HepG2 (cell line): ENCODE measurements at regions not wholly inside any gene's neighbourhood (a gene's known extent, or its start where the extent isn't known, plus 50 kb on each side); places are given as distances from the start of the nearest gene placed in this dataset.

Source experiments
- ATAC-seq: fragments of 200-7000 bp; cut with Tn5 transposase; 3 replicates; pipeline ENCODE4 v1.9.1; 2020; ENCODE audit warnings: mild to moderate bottlenecking, moderate library complexity
- BruUV-seq: library from RNA; stranded (reverse); fragments of 400-500 nt; replicated peaks from 2 replicates; lab custom pipeline; 2021; lab: Mats Ljungman, UMichigan
- CTCF ChIA-PET: fragments of 300-600 bp; formaldehyde crosslinking; extraction: SDS; loops from one replicate; lab custom pipeline; 2021; ENCODE audit warnings: low total read pairs, inconsistent platforms, low intra/inter-chr PET ratio; lab: Yijun Ruan, JAX
- POLR2A ChIA-PET: fragments of 350-600 bp; sonication (Branson Sonifier 250); formaldehyde crosslinking; loops from one replicate; lab custom pipeline; 2020; ENCODE audit warnings: antibody characterized with exemption, inconsistent platforms; lab: Yijun Ruan, JAX
- DNase-seq: peaks from one replicate; pipeline ENCODE4 v3.0.0-alpha.2; 2015; ENCODE audit warnings: low spot score
- FAIRE-seq: peaks from 3 replicates; lab custom pipeline; 2011; peaks lifted over from hg19 to GRCh38; lab: Jason Lieb, UNC
- H2AFZ ChIP-seq: one replicate; pipeline ENCODE4 v1.6.1; 2011; ENCODE audit warnings: low read length, inconsistent platforms
- H3K27ac ChIP-seq: fragments of 300-600 bp; 3 replicates; pipeline ENCODE4 v1.8.0; 2011; ENCODE audit warnings: mixed run types, mild to moderate bottlenecking, mixed read lengths, low read length, inconsistent platforms; ENCODE audit not compliant: insufficient read depth; ENCODE audit errors: extremely low read length
- H3K27me3 ChIP-seq, 2 experiments: fragments of 200-600 bp in 1 of 2; 2 replicates in 1 of 2; 3 replicates in 1 of 2; pipeline versions ENCODE4 v1.6.0 to v1.8.0; 2011; ENCODE audit warnings: low read length in 2 of 2, mild to moderate bottlenecking in 2 of 2, moderate library complexity in 2 of 2, inconsistent platforms in 1 of 2; ENCODE audit not compliant: insufficient read depth in 2 of 2, control insufficient read depth in 1 of 2
- H3K36me3 ChIP-seq, 2 experiments: fragments of 200-600 bp in 1 of 2; replicated peaks in 1 of 2; 2 replicates in 1 of 2; 3 replicates in 1 of 2; pipeline versions ENCODE4 v1.5.1 to v1.8.0; 2011; ENCODE audit warnings: low read length in 2 of 2, inconsistent platforms in 1 of 2; ENCODE audit not compliant: insufficient read depth in 2 of 2, control insufficient read depth in 1 of 2
- H3K4me1 ChIP-seq: 2 replicates; pipeline ENCODE4 v1.5.1; 2012; ENCODE audit warnings: low read length, inconsistent platforms; ENCODE audit not compliant: insufficient read depth
- H3K4me2 ChIP-seq: 2 replicates; pipeline ENCODE4 v1.6.0; 2011; ENCODE audit warnings: low read depth, low read length, inconsistent platforms
- H3K4me3 ChIP-seq, 3 experiments: fragments of 200-600 bp in 1 of 3; sonication (generic), shearing (Covaris generic) in 1 of 3; replicated peaks in 1 of 3; 2 replicates each; pipeline ENCODE4 v1.5.1; 2011 to 2016; ENCODE audit warnings: low read length in 3 of 3, inconsistent platforms in 2 of 3, low read depth in 2 of 3, mild to moderate bottlenecking in 2 of 3, control low read depth in 1 of 3, mixed read lengths in 1 of 3; ENCODE audit not compliant: insufficient read depth in 1 of 3
- H3K79me2 ChIP-seq: one replicate; pipeline ENCODE4 v1.6.1; 2011; ENCODE audit warnings: low read length, inconsistent platforms; ENCODE audit not compliant: insufficient read depth
- H3K9ac ChIP-seq: 2 replicates; pipeline ENCODE4 v1.6.0; 2011; ENCODE audit warnings: mild to moderate bottlenecking, low read depth, low read length, inconsistent platforms; ENCODE audit not compliant: insufficient read depth
- H3K9me3 ChIP-seq: 2 replicates; pipeline ENCODE4 v1.5.1; 2012; ENCODE audit warnings: mild to moderate bottlenecking, low read length
- H4K20me1 ChIP-seq: 2 replicates; pipeline ENCODE4 v1.6.0; 2011; ENCODE audit warnings: inconsistent platforms, mild to moderate bottlenecking, low read length, moderate library complexity; ENCODE audit not compliant: insufficient read depth
- FOXO4 ChIP-seq: sonication (generic); formaldehyde crosslinking; conservative IDR thresholded peaks from 2 replicates; pipeline ENCODE4 v1.8.1; 2023; ENCODE audit warnings: missing genetic modification reagents
- GMEB2 ChIP-seq: IDR thresholded peaks from 2 replicates; pipeline ENCODE4 v1.6.1; 2016; ENCODE audit warnings: missing biosample characterization, missing genetic modification reagents, low read depth
- HOXD1 ChIP-seq: sonication (generic); formaldehyde crosslinking; IDR thresholded peaks from 2 replicates; pipeline ENCODE4 v1.5.0; 2020; ENCODE audit warnings: missing genetic modification reagents
- IKZF4 ChIP-seq: sonication (generic); formaldehyde crosslinking; IDR thresholded peaks from 2 replicates; pipeline ENCODE4 v1.5.1; 2020; ENCODE audit warnings: borderline replicate concordance, mild to moderate bottlenecking, low read depth, missing genetic modification reagents; ENCODE audit errors: not compliant biosample characterization
- MTF1 ChIP-seq: sonication (generic); formaldehyde crosslinking; IDR thresholded peaks from 2 replicates; pipeline ENCODE4 v1.5.0; 2020; ENCODE audit warnings: missing genetic modification reagents
- PAF1 ChIP-seq: IDR thresholded peaks from 2 replicates; pipeline ENCODE4 v1.6.1; 2016; ENCODE audit warnings: missing genetic modification reagents, missing compliant biosample characterization
- ZBTB20 ChIP-seq: sonication (generic); formaldehyde crosslinking; IDR thresholded peaks from 2 replicates; pipeline ENCODE4 v1.8.1; 2023; ENCODE audit warnings: missing genetic modification reagents, low read depth, mild to moderate bottlenecking, borderline replicate concordance
- ZBTB42 ChIP-seq: sonication (generic); formaldehyde crosslinking; IDR thresholded peaks from 2 replicates; pipeline ENCODE4 v1.5.0; 2020; ENCODE audit warnings: mild to moderate bottlenecking, missing genetic modification reagents
- ZNF138 ChIP-seq: sonication (generic); formaldehyde crosslinking; IDR thresholded peaks from 2 replicates; pipeline ENCODE4 v1.5.0; 2020; ENCODE audit warnings: mild to moderate bottlenecking, low read depth, missing genetic modification reagents
- ZNF383 ChIP-seq: sonication (generic); formaldehyde crosslinking; IDR thresholded peaks from 2 replicates; pipeline ENCODE4 v1.4.0; 2020; ENCODE audit warnings: missing genetic modification reagents, mild to moderate bottlenecking, borderline replicate concordance
- ZNF547 ChIP-seq: sonication (generic); formaldehyde crosslinking; IDR thresholded peaks from 2 replicates; pipeline ENCODE4 v1.5.1; 2020; ENCODE audit warnings: mild to moderate bottlenecking, missing genetic modification reagents
- ZNF567 ChIP-seq: sonication (generic); formaldehyde crosslinking; IDR thresholded peaks from 2 replicates; pipeline ENCODE4 v1.8.1; 2023; ENCODE audit warnings: mild to moderate bottlenecking, missing genetic modification reagents, borderline replicate concordance
- ZNF710 ChIP-seq: sonication (generic); formaldehyde crosslinking; IDR thresholded peaks from 2 replicates; pipeline ENCODE4 v1.5.0; 2020; ENCODE audit warnings: mild to moderate bottlenecking, missing genetic modification reagents, borderline replicate concordance
- ZNF749 ChIP-seq: sonication (generic); formaldehyde crosslinking; IDR thresholded peaks from 2 replicates; pipeline ENCODE4 v1.8.0; 2022; ENCODE audit warnings: mild to moderate bottlenecking, missing genetic modification reagents, moderate library complexity, borderline replicate concordance
- ZNF772 ChIP-seq: sonication (generic); formaldehyde crosslinking; IDR thresholded peaks from 2 replicates; pipeline ENCODE4 v1.5.0; 2020; ENCODE audit warnings: mild to moderate bottlenecking, missing genetic modification reagents
- WGBS: methylation state at CpG from one replicate; pipeline ENCODE4 v1.1.6; 2017; ENCODE audit warnings: low lambda C conversion rate; 5-methylcytosine and 5-hydroxymethylcytosine counted together
- in situ Hi-C: cut with HindIII; loops from 2 replicates; pipeline ENCODE4 v1.10.0; 2017; ENCODE audit warnings: low pct_unique_long_range_greater_than_20kb; ENCODE audit not compliant: extremely low pct_ligation_motif_present
- intact Hi-C: fragments of 100-400 bp; cut with micrococcal nuclease; formaldehyde crosslinking; loops from one replicate; pipeline ENCODE4 v1.10.0; 2022; ENCODE audit not compliant: unreplicated experiment

GRCh38 chrX:5753291-5753690 is 475.4 kb downstream of the NLGN4X start:
- no peaks in the 10 kb centered on the region for H3K4me1 ChIP-seq
- H3K79me2 ChIP-seq = no peaks in the 10 kb centered on the region
- CTCF ChIA-PET = no interaction called here
- ATAC-seq (no peak), DNase-seq (no peak), FAIRE-seq (no peak)
- H3K4me3 ChIP-seq = no peak overlapping the region
- no peak overlapping the region for H3K27ac ChIP-seq
- H3K9me3 ChIP-seq = peaks cover 33% of the 10 kb centered on the region; the same call in 1 of the 2 replicates
- no peak overlapping the region for H3K4me2 ChIP-seq
- H3K9ac ChIP-seq = no peak overlapping the region
- no peaks in the 10 kb centered on the region for H4K20me1 ChIP-seq
- intact Hi-C loops = no loop called here
- no TSS peak for BruUV-seq
- no peak overlapping the region for H2AFZ ChIP-seq
- in situ Hi-C loops = no loop called here
- TF ChIP-seq MTF1 (CRISPR knock-in tag) = no peak
- TF ChIP-seq ZNF547 = no peak
- TF ChIP-seq GMEB2 = no peak
- no peak for TF ChIP-seq HOXD1 (CRISPR knock-in tag)
- TF ChIP-seq FOXO4 = no peak
- TF ChIP-seq ZNF383 (CRISPR knock-in tag) = no peak
- TF ChIP-seq ZNF710 (CRISPR knock-in tag) = no peak
- no peak for TF ChIP-seq ZNF772
- no peak for TF ChIP-seq IKZF4 (CRISPR knock-in tag)
- TF ChIP-seq ZNF138 = no peak
- no peak for TF ChIP-seq ZNF567 (CRISPR knock-in tag)
- TF ChIP-seq ZBTB42 (CRISPR knock-in tag) = no peak
- TF ChIP-seq PAF1 = no peak
- no peak for TF ChIP-seq ZNF749
- TF ChIP-seq ZBTB20 = no peak
- H3K36me3 ChIP-seq = no peaks in the 10 kb centered on the region
- WGBS = 1% methylated on average over 4 of the region's 4 CpGs
- POLR2A ChIA-PET = no interaction called here
- H3K27me3 ChIP-seq = no peaks in the 10 kb centered on the region
